IPS-18a (cell line): ENCODE measurements at regions not wholly inside any gene's neighbourhood (a gene's known extent, or its start where the extent isn't known, plus 50 kb on each side); places are given as distances from the start of the nearest gene placed in this dataset.
"Not testable (repeated sequence)": the region's sequence is repeated elsewhere in the genome, so short reads cannot be mapped to it uniquely, and the experiment has no call there.

Experiments
- H3K27ac ChIP-seq: one replicate; pipeline ENCODE4 v1.5.1; 2013; ENCODE audit warnings: low read length
- H3K27me3 ChIP-seq: one replicate; pipeline ENCODE4 v1.6.1; 2013; ENCODE audit warnings: mild to moderate bottlenecking, low read length; ENCODE audit not compliant: control insufficient read depth, insufficient read depth
- H3K36me3 ChIP-seq: one replicate; pipeline ENCODE4 v1.6.1; 2013; ENCODE audit warnings: low read depth, low read length; ENCODE audit not compliant: control insufficient read depth
- H3K4me1 ChIP-seq: one replicate; pipeline ENCODE4 v1.6.1; 2013; ENCODE audit warnings: low read depth, low read length; ENCODE audit not compliant: control insufficient read depth
- H3K4me3 ChIP-seq: one replicate; pipeline ENCODE4 v1.5.1; 2013; ENCODE audit warnings: low read length
- H3K9ac ChIP-seq: one replicate; pipeline ENCODE4 v1.6.1; 2013; ENCODE audit warnings: mild to moderate bottlenecking, low read length, moderate library complexity
- H3K9me3 ChIP-seq: one replicate; pipeline ENCODE4 v1.6.1; 2013; ENCODE audit warnings: low read depth, low read length; ENCODE audit not compliant: control insufficient read depth

DNA sequence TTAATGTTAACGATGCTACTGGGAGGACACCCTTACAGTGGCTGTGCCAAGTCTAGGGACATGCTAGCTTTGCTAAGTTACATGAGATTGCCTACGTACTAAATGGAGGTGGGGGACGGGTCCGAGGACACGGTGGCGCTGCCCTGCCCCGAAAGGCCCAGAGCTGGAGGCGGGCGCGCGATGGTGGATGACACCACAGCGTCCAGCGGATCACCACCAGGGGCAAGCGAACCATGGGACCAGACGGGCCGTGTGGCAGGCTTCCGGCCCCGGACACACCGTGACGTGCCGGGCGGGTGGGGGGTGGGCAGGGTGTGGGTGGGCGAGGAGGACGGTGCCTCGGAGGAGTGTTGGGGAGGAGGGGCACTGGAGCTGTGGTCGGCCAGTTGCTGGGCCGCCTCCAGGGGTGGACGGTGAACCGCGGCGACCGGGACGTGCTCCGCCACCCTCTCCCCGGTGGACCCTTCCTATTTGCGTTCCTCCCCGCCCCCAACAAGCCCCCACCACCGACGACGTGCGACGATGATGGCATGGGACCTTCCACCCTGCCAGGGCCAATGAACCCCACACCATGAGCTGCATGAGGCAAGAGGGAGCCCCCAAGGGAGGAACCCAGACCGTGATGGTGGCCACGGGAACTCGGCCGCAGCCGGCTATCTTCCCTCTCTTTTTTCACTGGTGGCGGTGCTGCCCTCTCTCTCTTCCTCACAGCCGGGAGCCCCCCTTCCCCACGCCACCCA lies 773.3 kb upstream of the DEFB115 start:
- H3K4me3 ChIP-seq: no peak overlapping the region
- no peak overlapping the region for H3K9ac ChIP-seq
- no peak overlapping the region for H3K27ac ChIP-seq
- H3K27me3 ChIP-seq: no peaks in the 10 kb centered on the region
- H3K36me3 ChIP-seq: no peaks in the 10 kb centered on the region
- H3K4me1 ChIP-seq: no peaks in the 10 kb centered on the region
- H3K9me3 ChIP-seq: peaks cover 18% of the 10 kb centered on the region

DNA sequence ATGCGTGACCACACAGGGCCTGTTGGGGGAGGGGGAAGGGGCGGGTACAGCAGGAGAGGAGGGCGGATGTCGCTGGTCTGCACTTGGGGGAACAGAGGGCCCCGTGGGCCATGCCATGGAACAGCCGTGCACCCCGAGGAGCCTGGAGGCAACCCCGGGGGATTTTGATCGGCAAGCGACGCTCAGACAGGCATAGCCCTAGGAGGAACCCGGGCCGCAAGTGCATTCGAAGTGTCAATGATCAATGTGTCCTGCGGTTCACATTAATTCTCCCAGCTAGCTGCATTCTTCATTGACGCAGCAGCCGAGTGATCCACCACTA lies 772.8 kb upstream of the DEFB115 start:
- Histone ChIP-seq H3K36me3 (no peaks in the 10 kb centered on the region), H3K4me3 (no peak overlapping the region), H3K27me3 (no peaks in the 10 kb centered on the region), H3K9ac (no peak overlapping the region), H3K4me1 (no peaks in the 10 kb centered on the region), H3K9me3 (peaks cover 15% of the 10 kb centered on the region), H3K27ac (no peak overlapping the region)

DNA sequence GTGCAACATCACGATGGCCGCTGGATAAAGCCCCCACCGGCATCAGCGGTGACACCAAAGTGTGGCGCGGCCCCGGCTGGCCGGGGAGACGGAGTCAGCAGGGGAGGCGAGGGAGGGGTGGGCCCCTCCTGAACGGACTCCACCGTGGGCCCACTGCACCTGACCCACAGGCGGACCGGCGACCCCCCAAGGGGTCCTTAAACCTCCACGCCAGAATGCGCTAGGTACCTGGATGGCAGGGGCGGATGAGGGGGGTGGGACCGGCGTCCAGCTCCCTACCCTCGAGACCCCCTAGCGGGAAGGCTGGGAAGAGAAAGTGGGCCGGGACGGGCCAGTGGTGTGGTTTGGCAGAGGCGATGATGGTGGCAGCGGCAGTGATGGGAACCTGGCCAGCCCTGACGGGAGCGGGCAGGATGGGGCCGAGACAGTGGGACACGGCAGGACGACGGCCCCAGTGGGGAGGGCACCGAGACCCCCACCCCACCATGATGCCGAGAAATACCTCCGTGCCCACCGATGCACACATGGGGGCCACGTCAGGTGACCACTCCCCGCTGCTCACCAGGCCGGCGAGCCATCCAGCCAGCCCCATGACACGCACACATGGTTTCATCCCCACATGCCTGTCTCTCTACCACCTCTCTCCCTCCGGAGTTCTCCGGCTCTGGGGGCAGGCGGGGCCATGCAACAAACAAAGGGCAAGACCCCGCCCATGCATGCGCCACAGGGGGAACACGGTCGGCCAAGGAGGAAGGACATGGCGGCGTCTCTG lies 771.9 kb upstream of the DEFB115 start:
- H3K4me3 ChIP-seq: no peak overlapping the region
- no peak overlapping the region for H3K27ac ChIP-seq
- no peaks in the 10 kb centered on the region for H3K36me3 ChIP-seq
- H3K4me1 ChIP-seq: no peaks in the 10 kb centered on the region
- no peaks in the 10 kb centered on the region for H3K27me3 ChIP-seq
- no peak overlapping the region for H3K9ac ChIP-seq
- H3K9me3 ChIP-seq: peaks cover 15% of the 10 kb centered on the region

DNA sequence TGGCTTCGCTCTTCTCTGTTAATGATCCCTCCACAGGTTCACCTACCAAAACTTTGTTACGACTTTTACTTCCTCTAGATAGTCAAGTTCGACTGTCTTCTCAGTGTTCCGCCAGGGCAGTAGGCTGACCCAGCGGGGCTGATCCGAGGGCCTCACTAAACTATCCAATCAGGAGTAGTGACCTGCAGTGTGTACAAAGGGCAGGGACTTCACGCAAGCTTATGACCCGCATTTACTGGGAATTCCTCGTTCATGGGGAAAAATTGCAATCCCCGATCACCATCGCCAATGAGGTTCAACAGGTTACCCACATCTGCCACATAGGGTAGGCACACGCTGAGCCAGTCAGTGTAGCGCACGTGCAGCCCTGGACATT lies 771.4 kb upstream of the DEFB115 start:
- no peaks in the 10 kb centered on the region for H3K27me3 ChIP-seq
- H3K27ac ChIP-seq: no peak overlapping the region
- H3K4me1 ChIP-seq: no peaks in the 10 kb centered on the region
- H3K4me3 ChIP-seq: no peak overlapping the region
- H3K36me3 ChIP-seq: no peaks in the 10 kb centered on the region
- peaks cover 10% of the 10 kb centered on the region for H3K9me3 ChIP-seq
- no peak overlapping the region for H3K9ac ChIP-seq

DNA sequence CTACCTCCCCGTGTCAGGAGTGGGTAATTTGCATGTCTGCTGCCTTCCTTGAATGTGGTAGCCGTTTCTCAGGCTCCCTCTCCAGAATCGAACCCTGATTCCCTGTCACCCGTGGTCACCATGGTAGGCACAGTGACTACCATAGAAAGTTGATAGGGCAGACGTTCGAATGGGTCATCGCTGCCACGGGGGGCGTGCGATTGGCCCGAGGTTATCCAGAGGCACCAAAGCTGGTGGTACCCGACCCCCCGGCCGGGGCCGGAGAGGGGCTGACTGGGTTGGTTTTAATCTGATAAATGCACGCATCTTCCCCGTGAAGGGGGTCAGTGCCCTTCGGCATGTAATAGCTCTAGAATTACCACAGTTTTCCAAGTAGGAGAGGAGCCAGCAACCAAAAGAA lies 770.0 kb upstream of the DEFB115 start:
- H3K9me3 ChIP-seq, H3K4me3 ChIP-seq, H3K27ac ChIP-seq, H3K27me3 ChIP-seq, H3K4me1 ChIP-seq, H3K36me3 ChIP-seq, H3K9ac ChIP-seq: not testable (repeated sequence)

DNA sequence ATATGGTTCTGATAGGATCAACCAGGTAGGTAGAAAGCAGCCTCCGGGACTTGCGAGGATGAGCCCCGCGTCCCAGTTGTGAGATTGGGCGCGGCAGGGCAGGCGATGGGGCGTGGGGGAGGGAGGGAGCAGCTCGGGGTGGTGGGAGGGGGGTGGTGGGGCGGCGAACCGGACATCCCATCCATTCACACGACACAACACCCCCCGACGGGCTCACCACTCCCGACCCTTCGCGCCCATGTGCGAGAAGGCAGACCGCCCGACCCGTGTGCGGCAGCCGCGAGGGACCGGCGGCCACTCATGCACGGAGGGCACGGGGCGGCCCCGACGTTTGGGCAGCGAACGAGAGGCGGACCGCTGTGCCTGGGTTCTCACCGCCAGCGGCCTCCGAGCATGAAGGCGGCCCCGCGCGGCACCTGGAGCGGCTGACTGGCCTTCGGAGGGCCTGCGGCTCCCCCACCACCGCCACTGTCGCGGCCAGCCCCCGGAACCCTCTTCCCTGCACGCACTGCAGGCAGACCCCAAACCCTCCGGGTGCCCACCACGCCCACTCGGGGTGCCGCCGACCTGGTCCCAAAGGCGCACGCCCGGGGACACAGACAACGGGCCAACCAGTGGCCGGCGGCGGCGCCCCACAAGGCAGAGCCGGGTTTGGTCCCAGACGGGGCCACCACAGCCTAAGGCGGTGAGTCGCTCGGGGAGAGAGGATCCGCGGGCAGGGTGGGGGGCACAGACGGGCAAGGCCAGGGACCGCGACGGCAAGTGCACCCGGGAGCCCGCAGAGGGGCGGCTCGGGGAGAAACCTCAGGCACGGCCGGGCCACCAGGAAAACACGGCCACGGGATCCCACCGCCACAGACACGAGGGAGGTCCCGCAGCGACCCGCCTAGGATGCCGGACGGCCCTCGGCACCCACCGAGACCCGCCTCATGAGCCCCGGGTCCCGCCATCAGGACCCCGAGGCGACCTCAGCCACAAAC lies 769.2 kb upstream of the DEFB115 start:
- H3K4me3 ChIP-seq: no peak overlapping the region
- H3K4me1 ChIP-seq: no peaks in the 10 kb centered on the region
- no peak overlapping the region for H3K27ac ChIP-seq
- H3K36me3 ChIP-seq: no peaks in the 10 kb centered on the region
- H3K27me3 ChIP-seq: no peaks in the 10 kb centered on the region
- peaks cover 6% of the 10 kb centered on the region for H3K9me3 ChIP-seq
- H3K9ac ChIP-seq: no peak overlapping the region

DNA sequence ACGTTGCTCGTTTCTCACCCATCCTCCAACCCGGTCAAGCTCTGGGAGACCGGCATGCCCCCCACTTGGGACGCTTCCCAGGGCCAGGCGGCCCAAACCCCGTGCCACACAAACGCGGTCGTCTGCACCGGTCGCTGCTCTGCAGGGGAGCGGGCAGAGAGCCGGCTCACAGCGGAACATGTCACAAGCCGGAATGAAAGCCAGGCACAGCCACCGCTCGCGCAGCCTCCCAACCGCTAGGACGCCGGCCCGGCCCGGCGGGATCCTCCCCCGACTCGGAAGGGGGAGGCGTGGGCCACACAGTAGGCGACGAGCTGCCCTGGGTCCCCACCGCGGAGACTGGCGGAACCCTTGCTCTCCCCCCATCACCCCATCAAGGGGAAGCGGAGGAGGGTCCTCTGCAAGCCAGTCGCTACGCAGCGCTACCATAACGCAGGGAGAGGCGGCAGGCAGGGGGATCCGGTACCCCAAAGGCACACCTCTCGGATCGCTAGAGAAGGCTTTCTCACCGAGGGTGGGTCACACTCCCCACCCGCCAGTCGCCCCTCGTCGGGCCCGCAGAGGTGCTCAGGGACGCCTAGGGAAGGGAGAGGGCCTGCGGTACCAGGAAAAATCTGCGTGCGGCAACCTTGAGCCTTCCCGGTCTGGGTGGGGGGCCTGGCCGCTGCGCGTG lies 768.4 kb upstream of the DEFB115 start:
- H3K36me3 ChIP-seq: no peaks in the 10 kb centered on the region
- peaks cover 6% of the 10 kb centered on the region for H3K9me3 ChIP-seq
- no peak overlapping the region for H3K9ac ChIP-seq
- H3K4me1 ChIP-seq: no peaks in the 10 kb centered on the region
- no peaks in the 10 kb centered on the region for H3K27me3 ChIP-seq
- no peak overlapping the region for H3K27ac ChIP-seq
- H3K4me3 ChIP-seq: no peak overlapping the region

DNA sequence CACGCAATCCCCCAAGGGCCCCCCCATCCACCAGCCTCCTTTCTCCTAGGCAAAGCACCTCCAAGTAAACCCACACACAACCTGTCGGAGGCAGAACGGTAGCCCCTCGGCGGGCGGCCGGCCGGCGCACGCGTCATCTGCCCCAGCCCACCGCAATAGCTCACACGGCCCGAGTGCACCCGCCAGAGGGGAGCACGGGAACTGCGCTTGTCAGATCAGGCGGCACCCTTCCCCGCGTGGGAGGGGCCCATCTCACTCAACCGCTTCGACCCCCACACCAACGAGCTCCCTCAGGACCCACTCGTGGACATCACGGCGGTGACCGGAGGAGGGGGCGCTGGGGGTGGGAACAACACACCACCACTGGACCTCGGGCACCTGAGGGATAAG lies 767.9 kb upstream of the DEFB115 start:
- H3K36me3 ChIP-seq: no peaks in the 10 kb centered on the region
- peaks cover 6% of the 10 kb centered on the region for H3K9me3 ChIP-seq
- H3K27ac ChIP-seq: no peak overlapping the region
- no peaks in the 10 kb centered on the region for H3K4me1 ChIP-seq
- no peak overlapping the region for H3K4me3 ChIP-seq
- H3K9ac ChIP-seq: no peak overlapping the region
- H3K27me3 ChIP-seq: no peaks in the 10 kb centered on the region

DNA sequence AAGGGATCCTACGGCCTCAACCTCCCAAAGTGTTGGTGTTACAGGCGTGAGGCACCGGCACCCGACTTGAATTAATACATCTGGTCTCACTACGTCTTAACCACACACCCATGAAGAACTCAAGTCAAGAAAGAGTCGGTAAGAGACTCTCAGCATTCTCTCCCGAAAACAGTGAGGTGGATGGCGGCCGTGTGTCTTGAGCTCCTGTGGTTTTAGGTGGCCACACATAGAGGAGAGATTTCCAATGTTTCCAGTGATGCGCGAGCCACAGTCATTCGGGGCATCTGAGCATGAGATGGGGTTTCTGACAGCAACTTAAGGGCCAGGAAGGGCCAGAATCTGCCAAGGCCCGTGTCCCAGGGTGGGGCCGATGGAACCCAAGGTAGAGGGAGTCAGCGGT lies 766.4 kb upstream of the DEFB115 start:
- Histone ChIP-seq H3K4me3 (no peak overlapping the region), H3K9me3 (peaks cover 6% of the 10 kb centered on the region), H3K27me3 (no peaks in the 10 kb centered on the region), H3K36me3 (no peaks in the 10 kb centered on the region), H3K4me1 (no peaks in the 10 kb centered on the region), H3K27ac (no peak overlapping the region), H3K9ac (no peak overlapping the region)

DNA sequence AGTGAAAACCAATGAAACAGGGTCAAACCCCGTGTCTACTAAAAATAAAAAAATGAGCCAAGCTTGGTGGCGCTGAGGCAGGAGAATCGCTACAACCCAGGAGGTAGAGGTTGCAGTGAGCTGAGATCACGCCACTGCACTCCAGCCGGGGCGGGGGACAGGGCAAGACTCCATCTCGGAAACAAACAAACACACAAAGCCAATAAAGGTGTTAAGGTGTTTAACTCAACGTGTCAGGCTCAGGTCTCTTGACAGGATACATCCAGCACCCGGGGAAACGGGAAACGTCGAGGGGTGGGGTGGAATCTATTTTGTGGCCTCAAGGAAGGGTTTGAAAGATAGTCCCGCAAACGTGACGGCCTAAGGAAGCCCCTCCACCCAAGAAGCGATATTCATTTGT lies 760.8 kb upstream of the DEFB115 start:
- H3K27ac ChIP-seq, H3K9ac ChIP-seq, H3K9me3 ChIP-seq, H3K27me3 ChIP-seq, H3K36me3 ChIP-seq, H3K4me3 ChIP-seq: not testable (repeated sequence)
- H3K4me1 ChIP-seq: peaks cover 20% of the 10 kb centered on the region

DNA sequence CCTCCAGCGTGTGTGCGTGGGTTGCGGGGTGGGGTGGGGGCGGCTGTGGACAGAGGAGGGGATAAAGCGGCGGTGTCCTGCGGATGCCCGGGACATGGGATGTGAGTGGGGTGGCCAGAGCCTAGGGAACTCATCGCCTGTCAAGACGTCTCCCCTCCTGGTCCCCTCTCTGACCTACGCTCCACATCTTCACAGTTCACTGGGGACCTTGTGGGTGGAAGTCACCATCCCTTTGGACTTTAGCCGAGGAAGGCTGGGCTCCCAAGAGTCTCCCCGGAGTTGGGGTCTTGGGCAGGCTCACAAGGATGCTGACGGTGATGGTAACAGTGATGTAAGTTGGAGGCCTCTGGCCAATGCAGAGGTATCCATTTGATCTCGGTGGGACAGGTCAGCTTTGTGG lies 760.3 kb upstream of the DEFB115 start:
- not testable (repeated sequence) for H3K36me3 ChIP-seq, H3K9me3 ChIP-seq, H3K9ac ChIP-seq, H3K27me3 ChIP-seq, H3K4me3 ChIP-seq, H3K27ac ChIP-seq
- H3K4me1 ChIP-seq: peaks cover 20% of the 10 kb centered on the region
